BE2C (cell line): ENCODE measurements at regions not wholly inside any gene's neighbourhood (a gene's known extent, or its start where the extent isn't known, plus 50 kb on each side); places are given as distances from the start of the nearest gene placed in this dataset.

ENCODE experiments used
- DNase-seq: peaks from one replicate; pipeline ENCODE4 v3.0.0-alpha.2; 2020
- H3K27me3 ChIP-seq: fragments of 250-450 bp; sonication (Bioruptor Pico); 2 replicates; pipeline ENCODE4 v1.5.1; 2020; ENCODE audit warnings: mild to moderate bottlenecking
- H3K36me3 ChIP-seq: fragments of 250-450 bp; sonication (Bioruptor Pico); 2 replicates; pipeline ENCODE4 v1.5.1; 2020; ENCODE audit warnings: mild to moderate bottlenecking
- H3K4me1 ChIP-seq: fragments of 250-450 bp; sonication (Bioruptor Pico); 2 replicates; pipeline ENCODE4 v1.5.1; 2020
- H3K4me3 ChIP-seq: 2 replicates; pipeline ENCODE4 v1.5.1; 2011; ENCODE audit warnings: low read depth, low read length
- H3K9me3 ChIP-seq: fragments of 250-450 bp; sonication (Bioruptor Pico); 2 replicates; pipeline ENCODE4 v1.5.1; 2020
- CTCF ChIP-seq: IDR thresholded peaks from 2 replicates; pipeline ENCODE4 v1.5.1; 2012; ENCODE audit warnings: mild to moderate bottlenecking, low read depth, low read length

GRCh38 chr21:33981391-33982101 is 65.9 kb upstream of the ATP5PO start:
- no peak for TF ChIP-seq CTCF
- H3K4me3 ChIP-seq, result no peak overlapping the region
- DNase-seq, result no peak
- H3K27me3 ChIP-seq, result peaks cover 7% of the 10 kb centered on the region
- H3K36me3 ChIP-seq, result no peaks in the 10 kb centered on the region
- no peaks in the 10 kb centered on the region for H3K4me1 ChIP-seq
- H3K9me3 ChIP-seq, result no peaks in the 10 kb centered on the region

GRCh38 chr21:33980276-33980916 is 64.8 kb upstream of the ATP5PO start:
- no peak overlapping the region for H3K4me3 ChIP-seq
- no peak for DNase-seq
- no peaks in the 10 kb centered on the region for H3K36me3 ChIP-seq
- no peaks in the 10 kb centered on the region for H3K9me3 ChIP-seq
- TF ChIP-seq CTCF, result no peak
- H3K27me3 ChIP-seq, result peaks cover 7% of the 10 kb centered on the region
- H3K4me1 ChIP-seq, result no peaks in the 10 kb centered on the region

- DNase-seq, result no peak
- no peak for TF ChIP-seq CTCF
- H3K9me3 ChIP-seq, result no peaks in the 10 kb centered on the region
- H3K27me3 ChIP-seq, result peaks cover 7% of the 10 kb centered on the region
- no peaks in the 10 kb centered on the region for H3K36me3 ChIP-seq
- H3K4me1 ChIP-seq, result no peaks in the 10 kb centered on the region
- no peak overlapping the region for H3K4me3 ChIP-seq
These were observed 63.0 kb upstream of the ATP5PO start for GRCh38 chr21:33978585-33978984.

DNA sequence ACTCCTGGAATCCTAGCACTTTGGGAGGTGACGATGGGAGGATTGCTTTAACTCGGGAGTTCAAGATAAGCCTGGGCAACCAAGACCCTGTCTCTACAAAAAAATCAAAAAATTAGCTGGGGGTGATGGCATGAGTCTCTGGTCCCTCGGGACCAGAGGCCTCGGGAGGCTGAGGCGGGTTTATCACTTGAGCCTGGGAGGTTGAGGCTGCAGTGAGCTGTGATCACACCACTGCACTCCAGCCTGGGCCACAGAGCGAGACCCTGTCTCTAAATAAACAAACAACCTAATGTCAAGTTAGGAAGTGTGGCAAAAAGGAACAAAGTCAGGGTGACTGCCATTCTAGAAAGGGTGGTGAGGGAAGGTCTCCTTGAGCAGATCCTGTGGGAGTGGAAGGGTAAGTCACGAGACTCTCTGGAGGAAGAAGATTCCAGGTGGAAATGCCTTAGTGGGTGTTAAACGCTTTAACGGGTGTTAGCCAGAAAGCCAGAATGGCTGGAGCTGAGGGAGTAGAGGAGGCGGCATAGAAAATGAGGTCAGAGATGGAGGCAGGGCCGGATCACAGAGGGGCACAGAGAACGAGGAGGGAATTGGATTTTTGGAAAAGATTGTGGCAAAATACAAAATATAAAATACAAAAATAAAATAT is 62.2 kb upstream of the ATP5PO start:
- no peaks in the 10 kb centered on the region for H3K4me1 ChIP-seq
- TF ChIP-seq CTCF, result no peak
- no peaks in the 10 kb centered on the region for H3K9me3 ChIP-seq
- H3K36me3 ChIP-seq, result no peaks in the 10 kb centered on the region
- H3K27me3 ChIP-seq, result peaks cover 7% of the 10 kb centered on the region
- DNase-seq, result no peak
- no peak overlapping the region for H3K4me3 ChIP-seq

- Histone ChIP-seq H3K36me3 (no peaks in the 10 kb centered on the region), H3K4me3 (no peak overlapping the region), H3K4me1 (no peaks in the 10 kb centered on the region), H3K27me3 (peaks cover 7% of the 10 kb centered on the region), H3K9me3 (no peaks in the 10 kb centered on the region)
- DNase-seq, result no peak
- no peak for TF ChIP-seq CTCF
These were observed 61.6 kb upstream of the ATP5PO start for GRCh38 chr21:33977017-33977720.
